ENCODE measurements at regions not wholly inside any gene's neighbourhood (a gene's known extent, or its start where the extent isn't known, plus 50 kb on each side); places are given as distances from the start of the nearest gene placed in this dataset.

GRCh38 chr4:23125118-23125517 lies 432.4 kb downstream of the GBA3 start:
- H4K8ac ChIP-seq (replicated peaks; ENCODE audit: insufficient read length, low read depth, low read length): no peak overlapping the region
- no peaks in the 10 kb centered on the region for H3K23me2 ChIP-seq (ENCODE audit: insufficient read length, low read depth, low read length, poor library complexity, severe bottlenecking)
- no peak overlapping the region for H2BK12ac ChIP-seq (ENCODE audit: insufficient read length, low read depth, low read length)
- no peak overlapping the region for H3K27ac ChIP-seq (ENCODE audit: insufficient read length, low read depth, low read length)
- H4K20me1 ChIP-seq (ENCODE audit: control insufficient read depth, insufficient read depth, insufficient read length): no peaks in the 10 kb centered on the region
- WGBS (ENCODE audit: extremely low coverage, insufficient read length, low lambda C conversion rate): no CpG with 5 or more reads among the region's 6 CpGs
- H3K23ac ChIP-seq (ENCODE audit: insufficient read length, low read depth, low read length): no peak overlapping the region
- peaks cover 27% of the 10 kb centered on the region for H3K27me3 Mint-ChIP-seq (ENCODE audit: low read depth)
- no peaks in the 10 kb centered on the region for H3K27me3 ChIP-seq (ENCODE audit: insufficient read depth, low read length)
- no peak overlapping the region for H3K56ac ChIP-seq (ENCODE audit: insufficient read length, low read depth, low read length)
- H2BK120ac ChIP-seq (ENCODE audit: low read depth, low read length, poor library complexity, severe bottlenecking): no peak overlapping the region
- peaks cover 13 to 15% of the 10 kb centered on the region in 2 experiments for H3K4me1 Mint-ChIP-seq
- H3K4ac ChIP-seq (ENCODE audit: low read depth, low read length): no peak overlapping the region
- H3K4me1 ChIP-seq (ENCODE audit: insufficient read depth, low read length): peaks cover 2% of the 10 kb centered on the region; the same call in 1 of the 2 replicates
- no peak for TF ChIP-seq CTCF (conservative IDR thresholded peaks at IDR 0.05)
- no peak overlapping the region for H3K9ac ChIP-seq (ENCODE audit: extremely low read depth, insufficient read length, low read length)
- no peak overlapping the region for H2AFZ ChIP-seq (ENCODE audit: low read length)
- no peak overlapping the region for H4K5ac ChIP-seq (ENCODE audit: insufficient read length, low read depth, low read length)
- H3K79me1 ChIP-seq (ENCODE audit: insufficient read depth, low read depth, low read length, poor library complexity, severe bottlenecking): no peaks in the 10 kb centered on the region
- no peak overlapping the region for H2BK5ac ChIP-seq (ENCODE audit: insufficient read length, low read length)
- peaks cover 0 to 5% (median 0%) of the 10 kb centered on the region in 3 experiments; a peak in 1 of 7 replicates for H3K36me3 Mint-ChIP-seq (ENCODE audit: insufficient read depth in 1 of 3, low read depth in 3 of 3)
- H3K4me2 ChIP-seq (ENCODE audit: insufficient read depth, insufficient read length, low read length): no peak overlapping the region
- no peak overlapping the region for H3K18ac ChIP-seq (ENCODE audit: insufficient read length, low read depth, low read length)
- no peak overlapping the region for H2BK20ac ChIP-seq (ENCODE audit: low read depth, low read length, poor library complexity, severe bottlenecking)
- H3K9me3 Mint-ChIP-seq: peaks cover 0 to 8% of the 10 kb centered on the region in 2 experiments; a peak in 1 of 5 replicates
- no peak overlapping the region for H4K91ac ChIP-seq (ENCODE audit: insufficient read length, low read depth, low read length)
- H2AK5ac ChIP-seq (ENCODE audit: insufficient read length, low read length): no peak overlapping the region
- H3T11ph ChIP-seq (ENCODE audit: low read length): no peak overlapping the region
- no peaks in the 10 kb centered on the region for H3K9me3 ChIP-seq (ENCODE audit: control insufficient read depth, low read depth, low read length)
- DNase-seq: no peak
- H2BK15ac ChIP-seq (ENCODE audit: low read depth, low read length): no peak overlapping the region
- no peak overlapping the region for H3K4me3 Mint-ChIP-seq
- no peak overlapping the region for H3K27ac Mint-ChIP-seq
- no peaks in the 10 kb centered on the region for H3K79me2 ChIP-seq (ENCODE audit: insufficient read depth, low read length)
- H3K14ac ChIP-seq (ENCODE audit: insufficient read depth, low read length): no peak overlapping the region
